ENCODE measurements at regions not wholly inside any gene's neighbourhood (a gene's known extent, or its start where the extent isn't known, plus 50 kb on each side); places are given as distances from the start of the nearest gene placed in this dataset.

GRCh38 chr2:156099382-156099781, 233.1 kb downstream of the NR4A2 start:
- no peak for FAIRE-seq
- DNase-seq (ENCODE audit: insufficient read length, low spot score): no peak

- no peak for FAIRE-seq
- no peak for DNase-seq (ENCODE audit: insufficient read length, low spot score)
Measured at GRCh38 chr2:156098506-156098905, 234.0 kb downstream of the NR4A2 start.

- FAIRE-seq (peak; percentile 42), DNase-seq (ENCODE audit: insufficient read length, low spot score) (no peak)
Measured at GRCh38 chr2:156088587-156088986, 243.9 kb downstream of the NR4A2 start.

- DNase-seq (ENCODE audit: insufficient read length, low spot score) (no peak), FAIRE-seq (no peak)
Measured at GRCh38 chr2:156087875-156088274, 244.6 kb downstream of the NR4A2 start.

- DNase-seq (ENCODE audit: insufficient read length, low spot score) (no peak), FAIRE-seq (no peak)
Measured at GRCh38 chr2:156083763-156084493, 248.6 kb downstream of the NR4A2 start.

- FAIRE-seq: no peak
- DNase-seq (ENCODE audit: insufficient read length, low spot score): no peak
Measured at GRCh38 chr2:156079845-156080244, 252.7 kb downstream of the NR4A2 start.

GRCh38 chr2:156077041-156077742, 255.3 kb downstream of the NR4A2 start:
- no peak for FAIRE-seq
- DNase-seq (ENCODE audit: insufficient read length, low spot score): no peak

GRCh38 chr2:156065912-156066311, 266.6 kb downstream of the NR4A2 start:
- DNase-seq (ENCODE audit: insufficient read length, low spot score): no peak
- no peak for FAIRE-seq

- DNase-seq (ENCODE audit: insufficient read length, low spot score) (no peak), FAIRE-seq (no peak)
Measured at GRCh38 chr2:156064540-156064939, 268.0 kb downstream of the NR4A2 start.

- no peak for FAIRE-seq
- no peak for DNase-seq (ENCODE audit: insufficient read length, low spot score)
Measured at GRCh38 chr2:156057647-156058046, 274.9 kb downstream of the NR4A2 start.

- no peak for DNase-seq (ENCODE audit: insufficient read length, low spot score)
- no peak for FAIRE-seq
Measured at GRCh38 chr2:156054983-156055382, 277.5 kb downstream of the NR4A2 start.

- DNase-seq (ENCODE audit: insufficient read length, low spot score): no peak
- no peak for FAIRE-seq
Measured at GRCh38 chr2:156046900-156047299, 285.6 kb downstream of the NR4A2 start.

GRCh38 chr2:156042895-156043294, 289.6 kb downstream of the NR4A2 start:
- no peak for FAIRE-seq

GRCh38 chr2:156038021-156038420, 294.5 kb downstream of the NR4A2 start:
- DNase-seq (ENCODE audit: insufficient read length, low spot score): no peak
- FAIRE-seq: no peak

More at GRCh38 chr2:156042895-156043294, 289.6 kb downstream of the NR4A2 start:
- DNase-seq (ENCODE audit: insufficient read length, low spot score): no peak

- FAIRE-seq (no peak), DNase-seq (ENCODE audit: insufficient read length, low spot score) (no peak)
Measured at GRCh38 chr2:156037482-156037881, 295.0 kb downstream of the NR4A2 start.

GRCh38 chr2:156031121-156031520, 301.4 kb downstream of the NR4A2 start:
- no peak for DNase-seq (ENCODE audit: insufficient read length, low spot score)
- FAIRE-seq: no peak

- DNase-seq (ENCODE audit: insufficient read length, low spot score) (no peak), FAIRE-seq (no peak)
Measured at GRCh38 chr2:156023229-156023869, 309.2 kb downstream of the NR4A2 start.

GRCh38 chr2:156021146-156022040, 311.1 kb downstream of the NR4A2 start:
- no peak for FAIRE-seq
- no peak for DNase-seq (ENCODE audit: insufficient read length, low spot score)

- DNase-seq (ENCODE audit: insufficient read length, low spot score) (no peak), FAIRE-seq (no peak)
Measured at GRCh38 chr2:156019341-156019740, 313.2 kb downstream of the NR4A2 start.

- DNase-seq (ENCODE audit: insufficient read length, low spot score) (no peak), FAIRE-seq (no peak)
Measured at GRCh38 chr2:156017341-156017885, 315.1 kb downstream of the NR4A2 start.
